Right lobe of liver (tissue), 4 donors: ENCODE measurements at regions not wholly inside any gene's neighbourhood (a gene's known extent, or its start where the extent isn't known, plus 50 kb on each side); places are given as distances from the start of the nearest gene placed in this dataset.

ENCODE experiments used
- CTCF ChIP-seq, 4 donors: fragments of 200-600 bp in 3 of 4; fragments of 450-650 bp in 1 of 4; IDR thresholded peaks; one replicate each; pipeline versions ENCODE4 v1.5.1 to v1.8.0; 2016 to 2022; ENCODE audit warnings: antibody characterized with exemption in 4 of 4, mild to moderate bottlenecking in 2 of 4
- POLR2A ChIP-seq: fragments of 450-650 bp; IDR thresholded peaks from one replicate; pipeline ENCODE4 v1.6.1; 2017; ENCODE audit warnings: antibody characterized with exemption, mild to moderate bottlenecking
- donor health status: DM: no; HTN: no; CAD: no.
- donor health status: DM: no; HTN: no; CAD: no.
- donor health status: DM: no; HTN: yes; CAD: no.

DNA sequence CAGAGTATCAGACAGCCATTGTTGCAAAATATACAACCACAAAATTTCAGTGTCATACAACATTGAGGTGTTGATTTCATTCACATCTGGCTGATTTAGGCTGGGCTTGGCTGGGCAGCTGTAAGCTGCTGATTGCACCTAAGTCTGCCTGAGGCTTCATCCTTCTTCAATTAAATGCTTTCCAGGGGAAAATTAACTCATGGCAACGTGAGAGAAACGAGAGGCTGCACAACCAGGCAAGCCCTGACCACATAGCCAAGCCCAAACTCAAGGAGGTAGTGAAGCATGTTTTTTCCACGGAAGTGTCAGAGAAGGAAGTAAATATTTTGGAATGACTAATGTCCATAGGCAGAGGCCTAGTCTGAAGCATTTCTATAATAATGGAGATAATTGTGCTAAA is 273.8 kb upstream of the ZC3H12C start:
- TF ChIP-seq POLR2A = no peak
- no peak for TF ChIP-seq CTCF (IDR thresholded peaks at IDR 0.05)
